ENCODE measurements at regions not wholly inside any gene's neighbourhood (a gene's known extent, or its start where the extent isn't known, plus 50 kb on each side); places are given as distances from the start of the nearest gene placed in this dataset.

DNA sequence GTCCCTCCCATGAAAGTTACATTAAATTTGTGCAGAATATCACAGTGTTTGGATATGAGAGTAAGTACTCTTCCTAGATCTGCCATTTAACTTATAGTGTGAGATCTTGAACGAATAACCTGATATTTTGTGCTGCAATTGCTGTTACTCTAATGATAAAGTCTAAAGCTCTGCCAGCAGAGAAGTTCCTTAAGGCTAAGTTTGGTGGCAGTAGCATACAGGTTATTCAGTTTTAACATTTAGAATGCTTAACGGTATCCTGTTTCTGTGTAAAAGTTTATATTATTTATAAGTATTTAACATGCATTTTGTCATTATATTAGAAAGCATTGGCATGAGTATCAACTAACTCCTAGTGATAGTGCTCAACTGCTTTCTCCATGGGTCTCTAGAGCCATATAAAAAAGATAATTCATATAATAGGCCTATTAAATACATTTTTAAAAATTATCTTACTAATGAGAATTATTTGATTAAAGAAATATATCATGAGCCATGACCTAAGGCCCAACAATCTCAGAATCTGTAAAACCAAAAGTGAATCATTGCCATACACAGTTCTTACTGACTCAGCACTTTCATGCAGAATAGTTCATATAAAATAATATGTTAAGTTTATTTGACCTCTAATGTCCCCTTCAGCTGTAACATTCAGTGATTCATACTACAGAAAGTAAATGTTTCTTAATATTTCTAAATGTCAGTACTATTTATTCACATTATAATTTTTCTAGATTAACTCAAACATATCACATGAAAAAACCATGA is 1058.6 kb downstream of the TRHDE start:
- Histone ChIP-seq H3F3A (ENCODE audit: low read depth) (no peaks in the 10 kb centered on the region), H4K20me1 (ENCODE audit: insufficient read depth, low read length, poor library complexity, severe bottlenecking) (no peaks in the 10 kb centered on the region), H3K9me2 (replicated peaks; ENCODE audit: low read depth, low read length) (no peaks in the 10 kb centered on the region), H3K4me2 (ENCODE audit: low read depth, low read length, poor library complexity, severe bottlenecking) (no peak overlapping the region), H3K79me2 (ENCODE audit: insufficient read depth, low read length) (no peaks in the 10 kb centered on the region), H2AFZ (ENCODE audit: low read length) (no peak overlapping the region), H3K9me3 (ENCODE audit: insufficient read depth, low read depth, low read length) (no peaks in the 10 kb centered on the region), H3K36me3 (ENCODE audit: insufficient read depth, low read length) (no peaks in the 10 kb centered on the region), H3K9ac (ENCODE audit: low read depth, low read length, poor library complexity, severe bottlenecking) (no peak overlapping the region), H3K27me3 (ENCODE audit: insufficient read depth, low read length, poor library complexity, severe bottlenecking) (no peaks in the 10 kb centered on the region), H3K4me1 (ENCODE audit: insufficient read depth, low read length, poor library complexity, severe bottlenecking) (no peaks in the 10 kb centered on the region), H3K4me3 (ENCODE audit: low read length, poor library complexity, severe bottlenecking) (no peak overlapping the region)
- TF ChIP-seq, protein P1, sequence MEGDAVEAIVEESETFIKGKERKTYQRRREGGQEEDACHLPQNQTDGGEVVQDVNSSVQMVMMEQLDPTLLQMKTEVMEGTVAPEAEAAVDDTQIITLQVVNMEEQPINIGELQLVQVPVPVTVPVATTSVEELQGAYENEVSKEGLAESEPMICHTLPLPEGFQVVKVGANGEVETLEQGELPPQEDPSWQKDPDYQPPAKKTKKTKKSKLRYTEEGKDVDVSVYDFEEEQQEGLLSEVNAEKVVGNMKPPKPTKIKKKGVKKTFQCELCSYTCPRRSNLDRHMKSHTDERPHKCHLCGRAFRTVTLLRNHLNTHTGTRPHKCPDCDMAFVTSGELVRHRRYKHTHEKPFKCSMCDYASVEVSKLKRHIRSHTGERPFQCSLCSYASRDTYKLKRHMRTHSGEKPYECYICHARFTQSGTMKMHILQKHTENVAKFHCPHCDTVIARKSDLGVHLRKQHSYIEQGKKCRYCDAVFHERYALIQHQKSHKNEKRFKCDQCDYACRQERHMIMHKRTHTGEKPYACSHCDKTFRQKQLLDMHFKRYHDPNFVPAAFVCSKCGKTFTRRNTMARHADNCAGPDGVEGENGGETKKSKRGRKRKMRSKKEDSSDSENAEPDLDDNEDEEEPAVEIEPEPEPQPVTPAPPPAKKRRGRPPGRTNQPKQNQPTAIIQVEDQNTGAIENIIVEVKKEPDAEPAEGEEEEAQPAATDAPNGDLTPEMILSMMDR (conservative IDR thresholded peaks at IDR 0.05; ENCODE audit: low read length): no peak
- no peak for TF ChIP-seq EZH2phosphoT487 (IDR thresholded peaks at IDR 0.05; ENCODE audit: borderline replicate concordance)

DNA sequence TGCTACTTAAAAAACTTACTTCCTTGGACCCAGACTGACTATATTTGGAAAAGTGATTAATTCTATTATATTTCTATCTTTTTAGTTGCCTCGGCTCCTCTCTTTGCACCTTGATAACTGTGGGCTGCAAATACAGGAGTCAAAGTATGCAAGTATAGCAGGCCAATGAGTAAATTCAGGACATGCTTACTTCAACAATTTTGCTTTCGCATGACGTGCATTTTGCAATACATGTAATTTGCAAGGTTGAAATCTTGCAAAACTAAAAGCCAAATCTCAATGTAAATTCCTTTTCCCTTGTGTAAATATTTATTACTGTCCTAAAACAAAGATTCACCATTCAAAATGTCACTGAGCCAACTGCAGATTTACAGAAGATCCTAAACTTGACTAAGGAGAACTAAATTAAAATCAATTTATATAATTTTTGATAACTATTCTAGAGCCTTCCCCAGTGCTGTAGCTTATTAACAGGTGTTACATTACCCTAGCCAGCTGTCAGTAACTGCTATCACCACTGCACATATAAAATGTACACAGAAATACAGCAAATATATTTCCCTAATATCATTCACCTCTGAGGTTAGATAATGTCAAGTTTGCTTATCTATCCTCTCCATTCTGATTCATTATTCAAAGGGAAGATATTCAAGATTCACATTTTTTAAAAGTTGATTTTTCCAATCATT is 1069.5 kb downstream of the TRHDE start:
- Histone ChIP-seq H4K20me1 (ENCODE audit: insufficient read depth, low read length, poor library complexity, severe bottlenecking) (no peaks in the 10 kb centered on the region), H3K9me2 (replicated peaks; ENCODE audit: low read depth, low read length) (no peaks in the 10 kb centered on the region), H3K27me3 (ENCODE audit: insufficient read depth, low read length, poor library complexity, severe bottlenecking) (no peaks in the 10 kb centered on the region), H3K9ac (ENCODE audit: low read depth, low read length, poor library complexity, severe bottlenecking) (no peak overlapping the region), H3K79me2 (ENCODE audit: insufficient read depth, low read length) (no peaks in the 10 kb centered on the region), H3K36me3 (ENCODE audit: insufficient read depth, low read length) (no peaks in the 10 kb centered on the region), H3K9me3 (ENCODE audit: insufficient read depth, low read depth, low read length) (no peaks in the 10 kb centered on the region), H3K4me2 (ENCODE audit: low read depth, low read length, poor library complexity, severe bottlenecking) (no peak overlapping the region), H2AFZ (ENCODE audit: low read length) (no peak overlapping the region), H3K4me3 (ENCODE audit: low read length, poor library complexity, severe bottlenecking) (no peak overlapping the region), H3K4me1 (ENCODE audit: insufficient read depth, low read length, poor library complexity, severe bottlenecking) (no peaks in the 10 kb centered on the region), H3F3A (ENCODE audit: low read depth) (no peaks in the 10 kb centered on the region)
- no peak for TF ChIP-seq EZH2phosphoT487 (IDR thresholded peaks at IDR 0.05; ENCODE audit: borderline replicate concordance)
- TF ChIP-seq, protein P1 (conservative IDR thresholded peaks at IDR 0.05; ENCODE audit: low read length): no peak

DNA sequence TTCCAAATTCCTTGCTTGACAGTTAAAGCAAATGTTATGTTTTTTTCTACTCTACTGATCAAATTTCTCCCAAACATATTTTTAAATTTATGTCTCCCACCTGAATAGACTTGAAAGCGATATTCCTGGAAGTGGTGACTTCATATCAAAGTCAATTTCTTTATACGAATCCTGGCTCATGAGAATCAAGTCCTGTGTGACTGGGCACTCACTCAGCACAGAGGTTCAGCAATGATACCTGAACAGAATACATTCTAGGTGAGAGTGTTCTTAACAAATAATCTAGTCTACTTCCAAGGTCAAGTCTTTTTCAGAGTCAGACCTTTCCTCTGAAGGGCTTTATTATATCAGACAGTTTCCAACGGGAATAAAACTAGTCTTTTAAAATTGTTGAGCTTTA is 1070.6 kb downstream of the TRHDE start:
- TF ChIP-seq, protein P1 (conservative IDR thresholded peaks at IDR 0.05; ENCODE audit: low read length): no peak
- no peak for TF ChIP-seq EZH2phosphoT487 (IDR thresholded peaks at IDR 0.05; ENCODE audit: borderline replicate concordance)
- Histone ChIP-seq H3K9ac (ENCODE audit: low read depth, low read length, poor library complexity, severe bottlenecking) (no peak overlapping the region), H3K4me2 (ENCODE audit: low read depth, low read length, poor library complexity, severe bottlenecking) (no peak overlapping the region), H3K9me3 (ENCODE audit: insufficient read depth, low read depth, low read length) (no peaks in the 10 kb centered on the region), H3K79me2 (ENCODE audit: insufficient read depth, low read length) (no peaks in the 10 kb centered on the region), H3K36me3 (ENCODE audit: insufficient read depth, low read length) (no peaks in the 10 kb centered on the region), H4K20me1 (ENCODE audit: insufficient read depth, low read length, poor library complexity, severe bottlenecking) (no peaks in the 10 kb centered on the region), H3K4me3 (ENCODE audit: low read length, poor library complexity, severe bottlenecking) (no peak overlapping the region), H3F3A (ENCODE audit: low read depth) (no peaks in the 10 kb centered on the region), H2AFZ (ENCODE audit: low read length) (no peak overlapping the region), H3K27me3 (ENCODE audit: insufficient read depth, low read length, poor library complexity, severe bottlenecking) (no peaks in the 10 kb centered on the region), H3K4me1 (ENCODE audit: insufficient read depth, low read length, poor library complexity, severe bottlenecking) (no peaks in the 10 kb centered on the region), H3K9me2 (replicated peaks; ENCODE audit: low read depth, low read length) (no peaks in the 10 kb centered on the region)

All from Loucy (cell line).